H1 (cell line): ENCODE measurements at regions not wholly inside any gene's neighbourhood (a gene's known extent, or its start where the extent isn't known, plus 50 kb on each side); places are given as distances from the start of the nearest gene placed in this dataset.

ENCODE experiments used
- CHD2 ChIP-seq: IDR thresholded peaks from 2 replicates; pipeline ENCODE4 v1.6.1; 2012; ENCODE audit warnings: low read length, improper control_type of control experiment
- EZH2 ChIP-seq: fragments of 200-600 bp; sonication (generic); IDR thresholded peaks from 2 replicates; pipeline ENCODE4 v1.7.1; 2012; ENCODE audit warnings: low read depth, mild to moderate bottlenecking, moderate library complexity, low read length, inconsistent platforms; ENCODE audit not compliant: severe bottlenecking
- FOSL1 ChIP-seq: IDR thresholded peaks from 2 replicates; pipeline ENCODE4 v1.6.1; 2011; ENCODE audit warnings: mild to moderate bottlenecking, low read depth, low read length, moderate library complexity; ENCODE audit not compliant: insufficient read depth
- RNF2 ChIP-seq: fragments of 200-900, 300-1000 bp; sonication (generic); IDR thresholded peaks from 2 replicates; pipeline ENCODE4 v1.7.1; 2016; ENCODE audit warnings: borderline replicate concordance, low read depth, mild to moderate bottlenecking, antibody characterized with exemption, low read length; ENCODE audit not compliant: poor library complexity, severe bottlenecking; ENCODE audit errors: missing control alignments
- ZNF274 ChIP-seq: IDR thresholded peaks from 2 replicates; pipeline ENCODE4 v1.7.0; 2012; ENCODE audit warnings: low read length, borderline replicate concordance; ENCODE audit errors: extremely low read depth
- TF ChIP-seq, protein P1 (sequence below), 3 experiments: IDR thresholded peaks; 1 replicate in 2 of 3; 2 replicates in 1 of 3; pipeline versions ENCODE4 v1.5.1 to v1.6.1; 2011; ENCODE audit warnings: low read length in 3 of 3, mild to moderate bottlenecking in 3 of 3, inconsistent platforms in 2 of 3, low read depth in 1 of 3, moderate library complexity in 1 of 3; ENCODE audit not compliant: insufficient read depth in 1 of 3; ENCODE audit errors: control extremely low read depth in 1 of 3

DNA sequence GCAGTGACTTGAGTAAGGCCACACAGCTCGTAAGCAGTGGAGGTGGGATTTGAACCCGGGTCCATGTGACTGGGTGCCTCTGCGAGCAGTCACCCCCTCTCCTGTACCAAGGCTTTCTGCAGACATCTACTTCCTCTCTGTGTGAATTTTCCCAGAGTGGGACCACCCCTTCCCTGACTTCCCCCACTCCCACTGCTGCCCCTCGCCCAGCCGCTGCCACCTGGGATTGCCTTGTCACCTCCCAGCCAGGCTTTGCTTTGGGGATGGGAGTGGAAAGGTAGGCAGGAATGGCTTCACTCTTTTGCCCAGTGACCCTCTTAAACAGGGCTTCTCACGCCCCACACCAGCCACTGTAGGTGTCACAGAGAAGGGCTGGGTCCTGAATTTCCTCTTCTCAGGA, 105.2 kb upstream of the SEC14L1 start:
- TF ChIP-seq, protein P1, sequence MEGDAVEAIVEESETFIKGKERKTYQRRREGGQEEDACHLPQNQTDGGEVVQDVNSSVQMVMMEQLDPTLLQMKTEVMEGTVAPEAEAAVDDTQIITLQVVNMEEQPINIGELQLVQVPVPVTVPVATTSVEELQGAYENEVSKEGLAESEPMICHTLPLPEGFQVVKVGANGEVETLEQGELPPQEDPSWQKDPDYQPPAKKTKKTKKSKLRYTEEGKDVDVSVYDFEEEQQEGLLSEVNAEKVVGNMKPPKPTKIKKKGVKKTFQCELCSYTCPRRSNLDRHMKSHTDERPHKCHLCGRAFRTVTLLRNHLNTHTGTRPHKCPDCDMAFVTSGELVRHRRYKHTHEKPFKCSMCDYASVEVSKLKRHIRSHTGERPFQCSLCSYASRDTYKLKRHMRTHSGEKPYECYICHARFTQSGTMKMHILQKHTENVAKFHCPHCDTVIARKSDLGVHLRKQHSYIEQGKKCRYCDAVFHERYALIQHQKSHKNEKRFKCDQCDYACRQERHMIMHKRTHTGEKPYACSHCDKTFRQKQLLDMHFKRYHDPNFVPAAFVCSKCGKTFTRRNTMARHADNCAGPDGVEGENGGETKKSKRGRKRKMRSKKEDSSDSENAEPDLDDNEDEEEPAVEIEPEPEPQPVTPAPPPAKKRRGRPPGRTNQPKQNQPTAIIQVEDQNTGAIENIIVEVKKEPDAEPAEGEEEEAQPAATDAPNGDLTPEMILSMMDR (IDR thresholded peaks at IDR 0.05; ENCODE audit: control extremely low read depth in 1 of 3, insufficient read depth in 1 of 3, low read depth in 1 of 3, low read length in 3 of 3) = no peak
- no peak for TF ChIP-seq CHD2
- no peak for TF ChIP-seq ZNF274
- TF ChIP-seq EZH2 = no peak
- no peak for TF ChIP-seq FOSL1
- TF ChIP-seq RNF2 = no peak
